ENCODE measurements at regions not wholly inside any gene's neighbourhood (a gene's known extent, or its start where the extent isn't known, plus 50 kb on each side); places are given as distances from the start of the nearest gene placed in this dataset.
"Not testable (repeated sequence)": the region's sequence is repeated elsewhere in the genome, so short reads cannot be mapped to it uniquely, and the experiment has no call there.

DNA sequence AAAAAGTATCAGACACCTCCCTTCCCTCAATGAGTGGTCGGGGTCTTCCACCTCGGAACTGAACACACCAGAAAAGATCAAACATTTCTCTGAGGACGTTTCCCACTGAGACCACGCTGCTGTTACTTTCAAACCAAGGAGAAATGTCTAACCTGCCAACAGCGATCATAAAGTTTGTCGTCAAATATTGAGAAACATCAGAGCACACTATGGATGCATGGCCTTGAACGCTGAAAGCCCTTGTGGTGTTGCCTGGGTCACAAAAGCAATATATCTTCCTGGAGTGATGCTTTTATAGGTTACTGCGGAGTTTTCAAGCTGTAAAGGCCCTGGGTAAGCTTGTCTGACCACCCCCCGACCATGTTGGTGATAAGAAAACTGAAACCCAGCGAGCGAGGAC, 70.2 kb upstream of the ID2 start:
- Histone ChIP-seq H3K27me3 (replicated peaks; ENCODE audit: control insufficient read depth, insufficient read depth, low read length) (no peaks in the 10 kb centered on the region; the same call in 1 of the 2 replicates), H3K4me3 (replicated peaks; ENCODE audit: low read depth, low read length) (no peak overlapping the region), H3K36me3 (ENCODE audit: control insufficient read depth, insufficient read depth, low read length) (no peaks in the 10 kb centered on the region)
- no peak for DNase-seq (ENCODE audit: extremely low read depth, insufficient read length)
- no peak for TF ChIP-seq CTCF (IDR thresholded peaks at IDR 0.05; ENCODE audit: insufficient read depth, low read length, poor library complexity, severe bottlenecking)

- Histone ChIP-seq H3K36me3 (ENCODE audit: control insufficient read depth, insufficient read depth, low read length) (no peaks in the 10 kb centered on the region), H3K27me3 (replicated peaks; ENCODE audit: control insufficient read depth, insufficient read depth, low read length) (no peaks in the 10 kb centered on the region; the same call in 1 of the 2 replicates), H3K4me3 (replicated peaks; ENCODE audit: low read depth, low read length) (no peak overlapping the region)
- TF ChIP-seq CTCF (IDR thresholded peaks at IDR 0.05; ENCODE audit: insufficient read depth, low read length, poor library complexity, severe bottlenecking): no peak
- no peak for DNase-seq (ENCODE audit: extremely low read depth, insufficient read length)
Observed at GRCh38 chr2:8612734-8613179, 69.1 kb upstream of the ID2 start.

GRCh38 chr2:8613207-8613999, 68.5 kb upstream of the ID2 start:
- DNase-seq (ENCODE audit: extremely low read depth, insufficient read length): not testable (repeated sequence)

GRCh38 chr2:8614646-8615045, 67.2 kb upstream of the ID2 start:
- H3K27me3 ChIP-seq (replicated peaks; ENCODE audit: control insufficient read depth, insufficient read depth, low read length): no peaks in the 10 kb centered on the region; the same call in none of the 2 replicates
- no peak overlapping the region for H3K4me3 ChIP-seq (replicated peaks; ENCODE audit: low read depth, low read length)
- no peak for TF ChIP-seq CTCF (IDR thresholded peaks at IDR 0.05; ENCODE audit: insufficient read depth, low read length, poor library complexity, severe bottlenecking)
- no peaks in the 10 kb centered on the region for H3K36me3 ChIP-seq (ENCODE audit: control insufficient read depth, insufficient read depth, low read length)
- DNase-seq (ENCODE audit: extremely low read depth, insufficient read length): no peak

More at GRCh38 chr2:8613207-8613999, 68.5 kb upstream of the ID2 start:
- H3K27me3 ChIP-seq (replicated peaks; ENCODE audit: control insufficient read depth, insufficient read depth, low read length); H3K36me3 ChIP-seq (ENCODE audit: control insufficient read depth, insufficient read depth, low read length); H3K4me3 ChIP-seq (replicated peaks; ENCODE audit: low read depth, low read length): not testable (repeated sequence)

DNA sequence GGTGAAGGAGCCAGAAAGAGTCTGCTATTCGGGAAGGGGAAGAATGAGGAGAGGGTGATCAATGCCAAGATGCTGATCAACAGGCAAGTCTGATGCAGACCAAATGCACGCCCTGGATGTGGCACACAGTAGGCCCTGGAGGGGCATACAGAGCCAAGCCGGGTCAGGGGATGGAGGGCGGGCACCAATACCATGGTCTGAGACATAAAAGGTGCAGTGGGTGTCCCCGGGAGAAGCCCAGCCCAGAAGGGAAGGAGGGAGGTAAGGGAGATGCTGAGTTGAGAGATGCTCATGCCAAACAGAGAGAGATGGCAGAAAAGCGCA, 66.6 kb upstream of the ID2 start:
- no peak for TF ChIP-seq CTCF (IDR thresholded peaks at IDR 0.05; ENCODE audit: insufficient read depth, low read length, poor library complexity, severe bottlenecking)
- no peak for DNase-seq (ENCODE audit: extremely low read depth, insufficient read length)
- Histone ChIP-seq H3K36me3 (ENCODE audit: control insufficient read depth, insufficient read depth, low read length) (no peaks in the 10 kb centered on the region), H3K27me3 (replicated peaks; ENCODE audit: control insufficient read depth, insufficient read depth, low read length) (no peaks in the 10 kb centered on the region; the same call in none of the 2 replicates), H3K4me3 (replicated peaks; ENCODE audit: low read depth, low read length) (no peak overlapping the region)

DNA sequence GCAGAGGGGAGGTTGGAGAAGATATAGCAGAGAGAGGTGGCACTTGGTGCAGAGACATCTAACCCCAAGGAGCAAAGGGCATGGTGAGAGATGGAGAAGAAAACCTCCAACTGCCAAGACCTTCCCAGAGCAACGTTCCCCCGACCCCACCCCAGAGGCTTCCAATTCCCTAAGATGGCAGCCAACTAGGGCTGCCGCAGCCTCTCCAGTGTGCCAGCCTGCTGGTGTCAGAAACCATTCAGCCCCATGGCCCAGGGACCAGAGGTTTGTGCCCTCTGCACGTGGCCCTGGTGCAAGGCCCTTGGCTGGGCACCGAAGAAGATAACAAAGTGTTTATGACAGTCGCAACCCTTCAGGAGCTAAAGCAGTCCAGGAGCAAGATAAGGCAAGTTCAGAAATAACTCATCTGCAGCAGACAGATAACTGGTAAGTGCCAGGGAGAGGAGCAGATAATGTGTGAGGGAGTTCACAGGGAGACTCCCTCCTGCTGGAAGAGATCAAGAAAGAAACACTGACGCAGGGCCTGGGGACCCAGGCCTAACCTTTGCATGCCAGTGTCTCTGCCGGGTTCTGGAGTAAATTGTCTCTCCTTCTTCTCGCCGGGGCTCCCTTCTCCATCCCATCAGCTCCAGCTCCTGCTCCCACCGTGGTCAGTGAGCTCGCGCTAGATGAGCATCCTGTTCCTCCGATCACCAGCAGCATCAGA, 66.1 kb upstream of the ID2 start:
- TF ChIP-seq CTCF (IDR thresholded peaks at IDR 0.05; ENCODE audit: insufficient read depth, low read length, poor library complexity, severe bottlenecking): no peak
- Histone ChIP-seq H3K36me3 (ENCODE audit: control insufficient read depth, insufficient read depth, low read length) (no peaks in the 10 kb centered on the region), H3K4me3 (replicated peaks; ENCODE audit: low read depth, low read length) (no peak overlapping the region), H3K27me3 (replicated peaks; ENCODE audit: control insufficient read depth, insufficient read depth, low read length) (no peaks in the 10 kb centered on the region; the same call in none of the 2 replicates)
- DNase-seq (ENCODE audit: extremely low read depth, insufficient read length): no peak
